Upper lobe of right lung (tissue), 1 donor: ENCODE measurements at regions not wholly inside any gene's neighbourhood (a gene's known extent, or its start where the extent isn't known, plus 50 kb on each side); places are given as distances from the start of the nearest gene placed in this dataset.
"Not testable (repeated sequence)": the region's sequence is repeated elsewhere in the genome, so short reads cannot be mapped to it uniquely, and the experiment has no call there.

Experiments
- ATAC-seq: fragments of 200-7000 bp; cut with Tn5 transposase; one replicate; pipeline ENCODE4 v1.9.1; 2020; ENCODE audit warnings: mild to moderate bottlenecking, moderate library complexity
- DNase-seq: peaks from one replicate; pipeline ENCODE4 v3.0.0-alpha.2; 2020
- H3K27ac ChIP-seq: fragments of 200-600 bp; one replicate; pipeline ENCODE4 v1.8.0; 2022
- H3K27me3 ChIP-seq: fragments of 200-600 bp; one replicate; pipeline ENCODE4 v1.8.0; 2022; ENCODE audit warnings: mild to moderate bottlenecking
- H3K36me3 ChIP-seq: fragments of 200-600 bp; one replicate; pipeline ENCODE4 v1.8.0; 2022
- H3K4me1 ChIP-seq: fragments of 200-600 bp; one replicate; pipeline ENCODE4 v1.8.0; 2022
- H3K4me3 ChIP-seq: fragments of 200-600 bp; one replicate; pipeline ENCODE4 v1.8.0; 2022; ENCODE audit warnings: mild to moderate bottlenecking
- H3K9me3 ChIP-seq: fragments of 200-600 bp; one replicate; pipeline ENCODE4 v1.8.0; 2022
- CTCF ChIP-seq: fragments of 200-600 bp; IDR thresholded peaks from one replicate; pipeline ENCODE4 v1.8.0; 2022; ENCODE audit warnings: antibody characterized with exemption
- intact Hi-C: fragments of 100-400 bp; cut with DNase I; formaldehyde crosslinking; loops from one replicate; pipeline ENCODE4 v1.11.0; 2022
- donor health status: DM: no; HTN: yes; CAD: no; lungs with severe emphysema.

- no peak for TF ChIP-seq CTCF
- DNase-seq, result no peak
- H3K36me3 ChIP-seq, result no peaks in the 10 kb centered on the region
- H3K27me3 ChIP-seq, result no peaks in the 10 kb centered on the region
- ATAC-seq, result no peak
- H3K27ac ChIP-seq, result no peak overlapping the region
- H3K9me3 ChIP-seq, result no peaks in the 10 kb centered on the region
- intact Hi-C loops, result no loop called here
- no peaks in the 10 kb centered on the region for H3K4me1 ChIP-seq
- no peak overlapping the region for H3K4me3 ChIP-seq
These were observed 126.6 kb upstream of the PARD3 start for GRCh38 chr10:34941471-34942357.

GRCh38 chr10:34940436-34940835 is 125.3 kb upstream of the PARD3 start:
- intact Hi-C loops, result no loop called here
- Histone ChIP-seq H3K4me3 (no peak overlapping the region), H3K27me3 (no peaks in the 10 kb centered on the region), H3K27ac (no peak overlapping the region), H3K4me1 (no peaks in the 10 kb centered on the region), H3K9me3 (no peaks in the 10 kb centered on the region), H3K36me3 (no peaks in the 10 kb centered on the region)
- TF ChIP-seq CTCF, result no peak
- ATAC-seq (no peak), DNase-seq (no peak)

- Histone ChIP-seq H3K9me3 (no peaks in the 10 kb centered on the region), H3K36me3 (no peaks in the 10 kb centered on the region), H3K4me3 (no peak overlapping the region), H3K4me1 (no peaks in the 10 kb centered on the region), H3K27ac (no peak overlapping the region), H3K27me3 (no peaks in the 10 kb centered on the region)
- intact Hi-C loops, result no loop called here
- DNase-seq, result no peak
- TF ChIP-seq CTCF, result no peak
- no peak for ATAC-seq
These were observed 123.2 kb upstream of the PARD3 start for GRCh38 chr10:34938399-34938670.

GRCh38 chr10:34937643-34938398 is 122.7 kb upstream of the PARD3 start:
- intact Hi-C loops, H3K9me3 ChIP-seq, H3K27ac ChIP-seq, H3K27me3 ChIP-seq, H3K4me1 ChIP-seq, DNase-seq, H3K36me3 ChIP-seq, ATAC-seq, H3K4me3 ChIP-seq: not testable (repeated sequence)
- peak; percentile 29 for TF ChIP-seq CTCF

- Histone ChIP-seq H3K4me3 (no peak overlapping the region), H3K27me3 (no peaks in the 10 kb centered on the region), H3K9me3 (no peaks in the 10 kb centered on the region), H3K4me1 (no peaks in the 10 kb centered on the region), H3K36me3 (no peaks in the 10 kb centered on the region), H3K27ac (no peak overlapping the region)
- intact Hi-C loops, result no loop called here
- TF ChIP-seq CTCF, result no peak
- no peak for DNase-seq
- no peak for ATAC-seq
These were observed 121.0 kb upstream of the PARD3 start for GRCh38 chr10:34936061-34936460.
